Astrocyte of the spinal cord (primary cell): ENCODE measurements at regions not wholly inside any gene's neighbourhood (a gene's known extent, or its start where the extent isn't known, plus 50 kb on each side); places are given as distances from the start of the nearest gene placed in this dataset.

Source experiments
- DNase-seq: peaks from one replicate; pipeline ENCODE4 v3.0.0; 2011; ENCODE audit warnings: low read depth, low spot score
- H3K4me3 ChIP-seq: 2 replicates; pipeline ENCODE4 v1.5.1; 2011; ENCODE audit warnings: low read depth, mild to moderate bottlenecking, low read length, moderate library complexity
- in situ Hi-C: cut with HindIII; loops from 2 replicates; pipeline ENCODE4 v1.10.0; 2017; ENCODE audit warnings: low sequenced_read_pairs
- TF ChIP-seq, protein P1 (sequence below): IDR thresholded peaks from 2 replicates; pipeline ENCODE4 v1.5.1; 2012; ENCODE audit warnings: low read depth, mild to moderate bottlenecking, low read length, inconsistent platforms

DNA sequence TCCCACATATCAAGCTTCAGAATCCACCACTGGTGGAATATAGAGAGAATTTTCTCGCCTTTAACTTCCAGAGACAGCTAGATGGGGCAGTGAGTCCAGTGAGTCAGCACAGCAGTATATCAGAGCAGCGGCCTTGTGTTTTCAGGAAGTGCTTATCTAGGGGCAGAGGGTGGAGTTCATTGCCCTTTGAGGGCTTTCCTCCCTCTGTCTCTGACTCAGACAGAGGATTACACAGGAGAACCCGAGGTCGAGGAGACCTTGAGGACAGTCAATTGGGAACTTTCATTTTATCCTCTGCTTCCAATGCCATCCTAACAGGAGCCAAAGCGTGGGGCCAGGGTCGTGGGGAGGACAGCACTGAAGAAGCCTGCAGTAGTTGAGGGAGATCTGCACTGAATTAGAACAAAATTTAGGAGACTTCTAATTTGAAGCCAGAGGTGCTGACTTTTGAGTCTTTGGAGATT lies 109.6 kb upstream of the UMPS start:
- no peak for DNase-seq
- TF ChIP-seq, protein P1, sequence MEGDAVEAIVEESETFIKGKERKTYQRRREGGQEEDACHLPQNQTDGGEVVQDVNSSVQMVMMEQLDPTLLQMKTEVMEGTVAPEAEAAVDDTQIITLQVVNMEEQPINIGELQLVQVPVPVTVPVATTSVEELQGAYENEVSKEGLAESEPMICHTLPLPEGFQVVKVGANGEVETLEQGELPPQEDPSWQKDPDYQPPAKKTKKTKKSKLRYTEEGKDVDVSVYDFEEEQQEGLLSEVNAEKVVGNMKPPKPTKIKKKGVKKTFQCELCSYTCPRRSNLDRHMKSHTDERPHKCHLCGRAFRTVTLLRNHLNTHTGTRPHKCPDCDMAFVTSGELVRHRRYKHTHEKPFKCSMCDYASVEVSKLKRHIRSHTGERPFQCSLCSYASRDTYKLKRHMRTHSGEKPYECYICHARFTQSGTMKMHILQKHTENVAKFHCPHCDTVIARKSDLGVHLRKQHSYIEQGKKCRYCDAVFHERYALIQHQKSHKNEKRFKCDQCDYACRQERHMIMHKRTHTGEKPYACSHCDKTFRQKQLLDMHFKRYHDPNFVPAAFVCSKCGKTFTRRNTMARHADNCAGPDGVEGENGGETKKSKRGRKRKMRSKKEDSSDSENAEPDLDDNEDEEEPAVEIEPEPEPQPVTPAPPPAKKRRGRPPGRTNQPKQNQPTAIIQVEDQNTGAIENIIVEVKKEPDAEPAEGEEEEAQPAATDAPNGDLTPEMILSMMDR = no peak
- in situ Hi-C loops = no loop called here
- no peak overlapping the region for H3K4me3 ChIP-seq

- no peak overlapping the region for H3K4me3 ChIP-seq
- DNase-seq = no peak
- in situ Hi-C loops = no loop called here
- TF ChIP-seq, protein P1 = no peak
These were observed 108.8 kb upstream of the UMPS start for GRCh38 chr3:124621498-124621897.

DNA sequence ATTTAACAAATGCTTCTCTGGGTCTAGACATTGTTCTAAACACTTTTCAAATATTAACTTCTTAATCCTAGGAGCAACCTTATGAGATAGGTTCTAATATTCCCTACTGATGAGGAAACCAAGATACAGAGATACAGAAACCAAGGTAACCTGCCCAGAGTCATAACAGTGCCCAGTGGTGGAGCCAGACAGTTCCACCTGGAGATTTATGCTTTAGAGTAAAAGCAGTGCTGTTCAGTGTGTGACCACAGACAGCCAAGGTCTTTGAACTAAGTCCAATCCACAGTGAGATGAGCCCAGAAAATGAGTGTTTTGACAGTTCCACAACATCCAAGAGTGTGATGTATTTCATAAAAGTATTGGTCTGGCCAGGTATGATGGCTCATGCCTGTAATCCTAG lies 105.2 kb upstream of the UMPS start:
- H3K4me3 ChIP-seq = no peak overlapping the region
- no peak for DNase-seq
- TF ChIP-seq, protein P1 = no peak
- in situ Hi-C loops = no loop called here

- in situ Hi-C loops = no loop called here
- TF ChIP-seq, protein P1 = no peak
- DNase-seq = peak; percentile 41
- H3K4me3 ChIP-seq = no peak overlapping the region
These were observed 102.7 kb upstream of the UMPS start for GRCh38 chr3:124627501-124627908.

GRCh38 chr3:124628863-124629262 lies 101.4 kb upstream of the UMPS start:
- DNase-seq = no peak
- in situ Hi-C loops = no loop called here
- TF ChIP-seq, protein P1 = no peak
- H3K4me3 ChIP-seq = no peak overlapping the region

- H3K4me3 ChIP-seq = no peak overlapping the region
- TF ChIP-seq, protein P1 = no peak
- no peak for DNase-seq
- in situ Hi-C loops = no loop called here
These were observed 100.8 kb upstream of the UMPS start for GRCh38 chr3:124629497-124629896.

DNA sequence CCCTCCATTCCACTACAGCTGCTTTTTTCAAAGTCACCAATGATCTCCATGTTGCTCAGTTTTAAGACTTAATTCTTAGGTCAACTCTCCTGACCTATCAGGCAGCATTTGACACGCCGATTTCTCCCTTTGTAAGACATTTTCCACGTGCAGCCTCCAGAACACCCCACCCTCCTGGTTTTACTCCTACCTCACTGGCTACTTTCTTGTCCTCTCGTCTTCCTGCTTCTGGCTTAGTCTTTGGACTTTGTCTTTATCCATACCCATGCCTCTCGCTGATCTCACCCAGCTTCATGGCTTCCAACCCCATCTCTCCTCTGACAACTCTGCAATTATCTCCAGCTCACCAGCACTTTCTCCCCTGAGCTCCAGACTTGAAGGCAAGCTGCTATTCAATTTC lies 99.3 kb upstream of the UMPS start:
- no peak for DNase-seq
- TF ChIP-seq, protein P1 = no peak
- in situ Hi-C loops = no loop called here
- no peak overlapping the region for H3K4me3 ChIP-seq
